ENCODE measurements at regions not wholly inside any gene's neighbourhood (a gene's known extent, or its start where the extent isn't known, plus 50 kb on each side); places are given as distances from the start of the nearest gene placed in this dataset.

DNA sequence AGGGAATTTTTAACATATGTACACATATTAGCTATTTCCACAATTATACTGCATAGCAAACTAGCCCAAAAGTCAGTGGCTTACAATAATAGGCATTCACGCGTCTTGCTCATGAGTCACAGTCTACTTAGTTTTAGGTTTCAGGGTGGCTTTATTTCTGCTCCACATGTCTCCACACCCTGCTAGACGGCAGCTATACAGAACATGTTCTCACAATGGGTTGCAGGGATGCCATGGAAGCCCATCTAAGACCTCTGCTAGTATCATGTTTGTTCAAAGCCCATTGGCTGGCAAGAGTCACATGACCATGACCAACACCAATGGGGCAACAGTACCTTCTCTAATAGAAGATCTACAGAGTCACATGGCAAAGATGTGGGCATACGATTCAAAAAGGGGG lies 96.3 kb upstream of the NEBL start:
- TF ChIP-seq, protein P1, sequence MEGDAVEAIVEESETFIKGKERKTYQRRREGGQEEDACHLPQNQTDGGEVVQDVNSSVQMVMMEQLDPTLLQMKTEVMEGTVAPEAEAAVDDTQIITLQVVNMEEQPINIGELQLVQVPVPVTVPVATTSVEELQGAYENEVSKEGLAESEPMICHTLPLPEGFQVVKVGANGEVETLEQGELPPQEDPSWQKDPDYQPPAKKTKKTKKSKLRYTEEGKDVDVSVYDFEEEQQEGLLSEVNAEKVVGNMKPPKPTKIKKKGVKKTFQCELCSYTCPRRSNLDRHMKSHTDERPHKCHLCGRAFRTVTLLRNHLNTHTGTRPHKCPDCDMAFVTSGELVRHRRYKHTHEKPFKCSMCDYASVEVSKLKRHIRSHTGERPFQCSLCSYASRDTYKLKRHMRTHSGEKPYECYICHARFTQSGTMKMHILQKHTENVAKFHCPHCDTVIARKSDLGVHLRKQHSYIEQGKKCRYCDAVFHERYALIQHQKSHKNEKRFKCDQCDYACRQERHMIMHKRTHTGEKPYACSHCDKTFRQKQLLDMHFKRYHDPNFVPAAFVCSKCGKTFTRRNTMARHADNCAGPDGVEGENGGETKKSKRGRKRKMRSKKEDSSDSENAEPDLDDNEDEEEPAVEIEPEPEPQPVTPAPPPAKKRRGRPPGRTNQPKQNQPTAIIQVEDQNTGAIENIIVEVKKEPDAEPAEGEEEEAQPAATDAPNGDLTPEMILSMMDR (conservative IDR thresholded peaks at IDR 0.05 in 1 of 2, IDR thresholded peaks at IDR 0.05 in 1 of 2; ENCODE audit: extremely low read depth in 1 of 2, insufficient read depth in 1 of 2, low read depth in 1 of 2, low read length in 2 of 2), result no peak
- TF ChIP-seq EZH2 (IDR thresholded peaks at IDR 0.05; ENCODE audit: borderline replicate concordance, low read length), result no peak

Measured in mammary epithelial cell (primary cell).